Natural killer cell (primary cell): ENCODE measurements at regions not wholly inside any gene's neighbourhood (a gene's known extent, or its start where the extent isn't known, plus 50 kb on each side); places are given as distances from the start of the nearest gene placed in this dataset.

Experiments
- ATAC-seq, 3 donors: fragments of 150-1000 bp in 2 of 3; fragments of 200-7000 bp in 1 of 3; cut with Tn5 transposase; 1 replicate in 1 of 3; 2 replicates in 2 of 3; pipeline ENCODE4 v1.10.0; 2021; ENCODE audit warnings: mild to moderate bottlenecking in 2 of 3, moderate library complexity in 2 of 3
- DNase-seq, 2 donors: peaks; one replicate each; pipeline versions ENCODE4 v3.0.0 to v3.0.0-alpha.2; 2013 to 2021; ENCODE audit warnings: mixed read lengths in 1 of 2
- H3K27ac ChIP-seq: one replicate; pipeline ENCODE4 v1.5.1; 2013; ENCODE audit warnings: mild to moderate bottlenecking, low read length
- H3K27me3 ChIP-seq: one replicate; pipeline ENCODE4 v1.6.1; 2013; ENCODE audit warnings: low read length; ENCODE audit not compliant: control insufficient read depth, insufficient read depth
- H3K36me3 ChIP-seq: one replicate; pipeline ENCODE4 v1.6.1; 2013; ENCODE audit warnings: low read length; ENCODE audit not compliant: control insufficient read depth, insufficient read depth
- H3K4me1 ChIP-seq: one replicate; pipeline ENCODE4 v1.6.1; 2013; ENCODE audit warnings: low read length; ENCODE audit not compliant: control insufficient read depth, insufficient read depth
- H3K4me3 ChIP-seq: one replicate; pipeline ENCODE4 v1.5.1; 2013; ENCODE audit warnings: low read length
- H3K9me3 ChIP-seq: one replicate; pipeline ENCODE4 v1.6.1; 2013; ENCODE audit warnings: low read length; ENCODE audit not compliant: control insufficient read depth, insufficient read depth
- H3K27ac Mint-ChIP-seq, 2 donors: one replicate each; pipeline ENCODE4 v1.8.0; 2022; ENCODE audit warnings: mild to moderate bottlenecking in 2 of 2, mixed read lengths in 2 of 2, moderate library complexity in 1 of 2
- H3K27me3 Mint-ChIP-seq, 2 donors: one replicate each; pipeline ENCODE4 v1.8.0; 2022; ENCODE audit warnings: low read depth in 2 of 2, mixed read lengths in 2 of 2
- H3K36me3 Mint-ChIP-seq: one replicate; pipeline ENCODE4 v1.8.0; 2022; ENCODE audit warnings: mixed read lengths
- H3K4me1 Mint-ChIP-seq, 2 donors: one replicate each; pipeline ENCODE4 v1.8.0; 2022; ENCODE audit warnings: mixed read lengths in 2 of 2
- H3K4me3 Mint-ChIP-seq: one replicate; pipeline ENCODE4 v1.8.0; 2022; ENCODE audit warnings: mild to moderate bottlenecking, moderate library complexity, mixed read lengths
- H3K9me3 Mint-ChIP-seq, 2 donors: one replicate each; pipeline ENCODE4 v1.8.0; 2022; ENCODE audit warnings: mixed read lengths in 2 of 2
- WGBS: methylation state at CpG from one replicate; pipeline ENCODE4 v1.1.7; 2013; ENCODE audit warnings: missing lambda C conversion rate; ENCODE audit not compliant: insufficient coverage; 5-methylcytosine and 5-hydroxymethylcytosine counted together
- intact Hi-C: fragments of 100-400 bp; cut with micrococcal nuclease; formaldehyde crosslinking; loops from one replicate; pipeline ENCODE4 v1.14.2; 2022
- TF ChIP-seq, protein P1 (sequence below): fragments of 200-600 bp; IDR thresholded peaks from one replicate; pipeline ENCODE4 v1.8.0; 2022; ENCODE audit warnings: antibody characterized with exemption

DNA sequence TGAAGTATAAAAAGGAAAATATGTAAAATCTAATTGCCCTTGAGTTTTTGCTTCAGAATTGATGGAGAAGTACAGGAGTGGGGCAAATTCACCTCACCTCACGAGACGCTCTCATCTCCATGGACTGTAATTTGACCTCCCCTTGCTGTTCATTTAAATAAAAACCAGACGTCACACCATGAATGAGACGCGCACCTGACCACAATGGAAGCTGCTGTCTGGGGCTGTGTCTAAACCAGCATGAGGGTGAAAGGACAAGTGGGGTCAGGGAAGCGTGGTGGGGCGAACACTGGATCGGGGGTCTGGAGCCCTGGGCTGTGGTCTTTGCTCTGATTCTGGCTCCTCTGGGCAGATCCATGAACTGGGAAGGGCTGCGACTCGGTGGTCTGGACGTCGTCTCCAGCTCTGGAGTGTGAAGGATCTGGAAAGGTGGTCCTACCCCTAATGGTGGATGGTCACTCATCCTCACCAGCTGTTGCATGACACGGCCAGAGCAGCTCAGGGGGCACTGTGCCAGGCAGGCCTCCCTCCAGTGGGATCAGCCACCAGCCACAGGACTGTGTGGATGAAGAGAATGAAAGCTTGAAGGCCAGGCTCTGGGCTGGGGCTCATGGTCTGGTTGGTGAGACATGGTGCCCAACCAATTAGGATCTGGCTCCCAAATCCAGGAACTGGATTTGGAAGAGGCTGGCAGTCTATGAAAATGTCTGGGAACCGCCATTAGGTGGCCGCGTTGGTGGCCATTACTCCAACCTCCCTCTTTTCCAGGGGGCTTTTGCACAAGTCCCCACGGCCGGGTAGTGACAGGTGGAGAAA lies 728.6 kb downstream of the PTPRU start:
- intact Hi-C loops: no loop called here
- TF ChIP-seq, protein P1, sequence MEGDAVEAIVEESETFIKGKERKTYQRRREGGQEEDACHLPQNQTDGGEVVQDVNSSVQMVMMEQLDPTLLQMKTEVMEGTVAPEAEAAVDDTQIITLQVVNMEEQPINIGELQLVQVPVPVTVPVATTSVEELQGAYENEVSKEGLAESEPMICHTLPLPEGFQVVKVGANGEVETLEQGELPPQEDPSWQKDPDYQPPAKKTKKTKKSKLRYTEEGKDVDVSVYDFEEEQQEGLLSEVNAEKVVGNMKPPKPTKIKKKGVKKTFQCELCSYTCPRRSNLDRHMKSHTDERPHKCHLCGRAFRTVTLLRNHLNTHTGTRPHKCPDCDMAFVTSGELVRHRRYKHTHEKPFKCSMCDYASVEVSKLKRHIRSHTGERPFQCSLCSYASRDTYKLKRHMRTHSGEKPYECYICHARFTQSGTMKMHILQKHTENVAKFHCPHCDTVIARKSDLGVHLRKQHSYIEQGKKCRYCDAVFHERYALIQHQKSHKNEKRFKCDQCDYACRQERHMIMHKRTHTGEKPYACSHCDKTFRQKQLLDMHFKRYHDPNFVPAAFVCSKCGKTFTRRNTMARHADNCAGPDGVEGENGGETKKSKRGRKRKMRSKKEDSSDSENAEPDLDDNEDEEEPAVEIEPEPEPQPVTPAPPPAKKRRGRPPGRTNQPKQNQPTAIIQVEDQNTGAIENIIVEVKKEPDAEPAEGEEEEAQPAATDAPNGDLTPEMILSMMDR: no peak
- Histone ChIP-seq H3K27me3 (no peaks in the 10 kb centered on the region), H3K4me3 (no peak overlapping the region), H3K9me3 (no peaks in the 10 kb centered on the region), H3K4me1 (no peaks in the 10 kb centered on the region), H3K27ac (no peak overlapping the region), H3K36me3 (no peaks in the 10 kb centered on the region)
- Mint-ChIP-seq H3K27me3 (peaks cover 0 to 10% of the 10 kb centered on the region in 2 donors), H3K9me3 (no peaks in the 10 kb centered on the region), H3K4me1 (no peaks in the 10 kb centered on the region), H3K27ac (no peak overlapping the region), H3K36me3 (no peaks in the 10 kb centered on the region), H3K4me3 (no peak overlapping the region)
- DNase-seq (no peak), ATAC-seq (no peak)
- WGBS: 82% methylated on average over 17 of the region's 18 CpGs

DNA sequence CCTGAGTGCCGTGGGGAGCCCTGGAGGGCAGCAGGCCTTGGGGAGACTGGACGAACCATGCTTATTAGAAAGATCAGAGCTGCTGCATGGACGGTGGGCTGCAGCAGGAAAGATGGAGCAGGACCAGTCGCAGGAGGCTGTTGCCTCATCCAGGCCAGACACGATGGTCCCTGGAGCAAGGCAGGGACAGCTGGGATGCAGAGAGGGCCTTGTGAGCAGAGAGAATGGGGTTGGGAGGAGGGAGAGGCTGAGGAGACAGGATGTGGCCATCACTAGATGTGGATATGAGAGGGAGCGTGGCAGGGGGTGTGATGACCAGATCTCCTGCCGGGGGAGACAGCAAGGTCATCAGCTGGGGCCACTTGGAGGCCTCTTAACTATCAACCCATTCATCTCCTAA lies 727.6 kb downstream of the PTPRU start:
- H3K27ac ChIP-seq: no peak overlapping the region
- no peaks in the 10 kb centered on the region for H3K36me3 ChIP-seq
- Mint-ChIP-seq H3K4me1 (no peaks in the 10 kb centered on the region), H3K9me3 (no peaks in the 10 kb centered on the region), H3K27me3 (peaks cover 0 to 7% of the 10 kb centered on the region in 2 donors), H3K36me3 (no peaks in the 10 kb centered on the region), H3K4me3 (no peak overlapping the region), H3K27ac (no peak overlapping the region)
- ATAC-seq (no peak), DNase-seq (no peak)
- intact Hi-C loops: no loop called here
- H3K9me3 ChIP-seq: no peaks in the 10 kb centered on the region
- no peaks in the 10 kb centered on the region for H3K4me1 ChIP-seq
- no peak overlapping the region for H3K4me3 ChIP-seq
- WGBS: 72% methylated on average over 7 of the region's 7 CpGs
- TF ChIP-seq, protein P1: no peak
- H3K27me3 ChIP-seq: no peaks in the 10 kb centered on the region

DNA sequence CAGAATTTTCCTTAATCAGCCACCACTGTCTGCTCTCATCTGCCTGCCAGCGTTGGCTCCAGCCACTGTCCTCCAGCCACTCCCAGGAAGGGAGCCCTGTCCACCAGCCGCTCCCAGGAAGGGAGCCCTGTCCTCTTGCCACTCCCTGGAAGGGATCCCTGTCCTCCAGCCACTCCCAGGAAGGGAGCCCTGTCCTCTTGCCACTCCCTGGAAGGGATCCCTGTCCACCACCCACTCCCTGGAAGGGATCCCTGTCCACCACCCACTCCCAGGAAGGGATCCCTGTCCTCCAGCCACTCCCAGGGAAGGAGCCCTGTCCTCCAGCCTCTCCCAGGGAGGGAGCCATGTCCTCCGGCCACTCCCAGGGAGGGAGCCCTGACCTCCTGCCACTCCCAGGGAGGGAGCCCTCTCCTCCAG lies 726.5 kb downstream of the PTPRU start:
- H3K9me3 ChIP-seq: no peaks in the 10 kb centered on the region
- H3K27me3 Mint-ChIP-seq: peaks cover 6 to 7% of the 10 kb centered on the region in 2 donors
- no peak overlapping the region for H3K4me3 Mint-ChIP-seq
- no peaks in the 10 kb centered on the region for H3K4me1 ChIP-seq
- no peak overlapping the region for H3K4me3 ChIP-seq
- H3K36me3 ChIP-seq: no peaks in the 10 kb centered on the region
- intact Hi-C loops: no loop called here
- TF ChIP-seq, protein P1: no peak
- H3K9me3 Mint-ChIP-seq: no peaks in the 10 kb centered on the region
- no peak overlapping the region for H3K27ac ChIP-seq
- no peak overlapping the region for H3K27ac Mint-ChIP-seq
- H3K27me3 ChIP-seq: no peaks in the 10 kb centered on the region
- WGBS: 73% methylated on average over 2 of the region's 3 CpGs
- no peaks in the 10 kb centered on the region for H3K36me3 Mint-ChIP-seq
- ATAC-seq (no peak), DNase-seq (no peak)
- no peaks in the 10 kb centered on the region for H3K4me1 Mint-ChIP-seq

DNA sequence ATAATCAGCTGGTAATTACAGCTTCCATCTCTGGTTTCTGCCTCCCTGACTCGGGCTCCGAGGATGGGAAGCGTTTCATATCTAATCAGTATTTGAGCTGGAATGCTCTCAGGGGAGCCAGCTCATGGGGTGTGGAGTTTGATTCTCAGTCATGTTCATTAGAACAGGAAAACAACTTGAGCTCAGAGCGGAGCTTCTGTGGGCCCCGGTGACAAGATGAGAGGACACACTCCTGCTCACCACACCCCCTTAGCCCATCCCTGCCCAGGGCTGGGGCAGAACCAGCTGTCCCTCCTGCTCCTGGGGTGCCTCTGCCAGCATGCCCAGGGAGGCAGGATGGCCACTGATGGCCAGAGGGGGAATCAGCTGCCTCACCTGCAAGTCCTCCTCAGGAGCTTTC lies 726.0 kb downstream of the PTPRU start:
- no peaks in the 10 kb centered on the region for H3K4me1 ChIP-seq
- TF ChIP-seq, protein P1: no peak
- no peak overlapping the region for H3K27ac ChIP-seq
- H3K36me3 ChIP-seq: no peaks in the 10 kb centered on the region
- intact Hi-C loops: no loop called here
- Mint-ChIP-seq H3K4me3 (no peak overlapping the region), H3K4me1 (no peaks in the 10 kb centered on the region), H3K27me3 (peaks cover 7 to 9% of the 10 kb centered on the region in 2 donors), H3K27ac (no peak overlapping the region), H3K9me3 (no peaks in the 10 kb centered on the region), H3K36me3 (no peaks in the 10 kb centered on the region)
- DNase-seq: no peak
- no peak for ATAC-seq
- H3K4me3 ChIP-seq: no peak overlapping the region
- 80% methylated on average over 5 of the region's 5 CpGs for WGBS
- no peaks in the 10 kb centered on the region for H3K27me3 ChIP-seq
- no peaks in the 10 kb centered on the region for H3K9me3 ChIP-seq
